WERI-Rb-1 (cell line): ENCODE measurements at regions not wholly inside any gene's neighbourhood (a gene's known extent, or its start where the extent isn't known, plus 50 kb on each side); places are given as distances from the start of the nearest gene placed in this dataset.
A peak's percentile ranks its signal among the peaks of the same experiment; 100 is the strongest.

Experiments
- DNase-seq: peaks from one replicate; pipeline ENCODE4 v3.0.0-alpha.2; 2020
- H3K27ac ChIP-seq: fragments of 250-450 bp; sonication (Bioruptor Pico); 2 replicates; pipeline ENCODE4 v1.5.1; 2020; ENCODE audit warnings: mild to moderate bottlenecking, moderate library complexity
- H3K27me3 ChIP-seq: fragments of 250-450 bp; sonication (Bioruptor Pico); 2 replicates; pipeline ENCODE4 v1.5.1; 2021; ENCODE audit warnings: mild to moderate bottlenecking, low read depth, moderate library complexity; ENCODE audit not compliant: insufficient read depth, severe bottlenecking
- H3K36me3 ChIP-seq: fragments of 250-450 bp; sonication (Bioruptor Pico); 2 replicates; pipeline ENCODE4 v1.5.1; 2020; ENCODE audit warnings: mild to moderate bottlenecking, moderate library complexity
- H3K4me3 ChIP-seq: 2 replicates; pipeline ENCODE4 v1.5.1; 2011; ENCODE audit warnings: low read depth, mild to moderate bottlenecking, control low read depth, low read length
- H3K9me3 ChIP-seq: fragments of 250-450 bp; sonication (Bioruptor Pico); 2 replicates; pipeline ENCODE4 v1.5.1; 2021; ENCODE audit warnings: mild to moderate bottlenecking, moderate library complexity; ENCODE audit not compliant: severe bottlenecking
- CTCF ChIP-seq: IDR thresholded peaks from 2 replicates; pipeline ENCODE4 v1.5.1; 2011; ENCODE audit warnings: low read depth, mild to moderate bottlenecking, control low read depth, inconsistent platforms, low read length

GRCh38 chr1:87899746-87900145, 571.1 kb downstream of the LMO4 start:
- Histone ChIP-seq H3K27me3 (no peaks in the 10 kb centered on the region), H3K27ac (no peak overlapping the region), H3K36me3 (no peaks in the 10 kb centered on the region), H3K9me3 (no peaks in the 10 kb centered on the region), H3K4me3 (no peak overlapping the region)
- TF ChIP-seq CTCF = no peak
- no peak for DNase-seq

GRCh38 chr1:87902830-87903229, 574.1 kb downstream of the LMO4 start:
- Histone ChIP-seq H3K36me3 (no peaks in the 10 kb centered on the region), H3K9me3 (no peaks in the 10 kb centered on the region), H3K4me3 (no peak overlapping the region), H3K27me3 (no peaks in the 10 kb centered on the region), H3K27ac (peak overlapping the region; percentile 74)
- DNase-seq = peak; percentile 26
- TF ChIP-seq CTCF = no peak

GRCh38 chr1:87903242-87903641, 574.6 kb downstream of the LMO4 start:
- Histone ChIP-seq H3K27ac (peak overlapping the region; percentile 74), H3K36me3 (no peaks in the 10 kb centered on the region), H3K9me3 (no peaks in the 10 kb centered on the region), H3K4me3 (no peak overlapping the region), H3K27me3 (no peaks in the 10 kb centered on the region)
- peak; percentile 53 for DNase-seq
- no peak for TF ChIP-seq CTCF

GRCh38 chr1:87904651-87905050, 576.0 kb downstream of the LMO4 start:
- H3K9me3 ChIP-seq = no peaks in the 10 kb centered on the region
- no peaks in the 10 kb centered on the region for H3K27me3 ChIP-seq
- no peak for TF ChIP-seq CTCF
- peak overlapping the region; percentile 74 for H3K27ac ChIP-seq
- H3K4me3 ChIP-seq = no peak overlapping the region
- no peak for DNase-seq
- H3K36me3 ChIP-seq = no peaks in the 10 kb centered on the region

- DNase-seq = peak; percentile 60
- no peaks in the 10 kb centered on the region for H3K36me3 ChIP-seq
- no peak overlapping the region for H3K4me3 ChIP-seq
- TF ChIP-seq CTCF = no peak
- peak overlapping the region; percentile 74 for H3K27ac ChIP-seq
- H3K27me3 ChIP-seq = no peaks in the 10 kb centered on the region
- no peaks in the 10 kb centered on the region for H3K9me3 ChIP-seq
These were observed 577.0 kb downstream of the LMO4 start for GRCh38 chr1:87905651-87906050.

GRCh38 chr1:87906078-87906477, 577.4 kb downstream of the LMO4 start:
- H3K27me3 ChIP-seq = no peaks in the 10 kb centered on the region
- no peaks in the 10 kb centered on the region for H3K36me3 ChIP-seq
- H3K9me3 ChIP-seq = no peaks in the 10 kb centered on the region
- no peak for TF ChIP-seq CTCF
- peak overlapping the region; percentile 74 for H3K27ac ChIP-seq
- no peak for DNase-seq
- no peak overlapping the region for H3K4me3 ChIP-seq
